ENCODE measurements at regions not wholly inside any gene's neighbourhood (a gene's known extent, or its start where the extent isn't known, plus 50 kb on each side); places are given as distances from the start of the nearest gene placed in this dataset.
"Not testable (repeated sequence)": the region's sequence is repeated elsewhere in the genome, so short reads cannot be mapped to it uniquely, and the experiment has no call there.

DNA sequence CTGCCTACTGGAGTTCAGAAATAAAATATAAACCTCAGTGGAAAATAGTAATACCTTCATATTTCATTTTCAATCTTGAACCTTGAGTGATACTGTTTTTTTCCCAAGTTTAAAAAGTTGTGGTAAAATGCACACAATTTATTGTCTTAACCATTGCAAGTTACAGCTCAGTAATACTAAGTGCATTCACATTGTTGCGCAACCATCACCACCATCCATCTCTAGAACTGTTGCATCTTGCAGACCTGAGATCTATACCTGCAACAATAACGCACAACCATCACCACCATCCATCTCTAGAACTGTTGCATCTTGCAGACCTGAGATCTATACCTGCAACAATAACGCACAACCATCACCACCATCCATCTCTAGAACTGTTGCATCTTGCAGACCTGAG is 162.6 kb upstream of the PLGLB1 start:
- TF ChIP-seq, protein P1, sequence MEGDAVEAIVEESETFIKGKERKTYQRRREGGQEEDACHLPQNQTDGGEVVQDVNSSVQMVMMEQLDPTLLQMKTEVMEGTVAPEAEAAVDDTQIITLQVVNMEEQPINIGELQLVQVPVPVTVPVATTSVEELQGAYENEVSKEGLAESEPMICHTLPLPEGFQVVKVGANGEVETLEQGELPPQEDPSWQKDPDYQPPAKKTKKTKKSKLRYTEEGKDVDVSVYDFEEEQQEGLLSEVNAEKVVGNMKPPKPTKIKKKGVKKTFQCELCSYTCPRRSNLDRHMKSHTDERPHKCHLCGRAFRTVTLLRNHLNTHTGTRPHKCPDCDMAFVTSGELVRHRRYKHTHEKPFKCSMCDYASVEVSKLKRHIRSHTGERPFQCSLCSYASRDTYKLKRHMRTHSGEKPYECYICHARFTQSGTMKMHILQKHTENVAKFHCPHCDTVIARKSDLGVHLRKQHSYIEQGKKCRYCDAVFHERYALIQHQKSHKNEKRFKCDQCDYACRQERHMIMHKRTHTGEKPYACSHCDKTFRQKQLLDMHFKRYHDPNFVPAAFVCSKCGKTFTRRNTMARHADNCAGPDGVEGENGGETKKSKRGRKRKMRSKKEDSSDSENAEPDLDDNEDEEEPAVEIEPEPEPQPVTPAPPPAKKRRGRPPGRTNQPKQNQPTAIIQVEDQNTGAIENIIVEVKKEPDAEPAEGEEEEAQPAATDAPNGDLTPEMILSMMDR (IDR thresholded peaks at IDR 0.05; ENCODE audit: extremely low read depth in 1 of 2, insufficient read depth in 1 of 2, low read depth in 1 of 2, low read length in 2 of 2): not testable (repeated sequence)
- TF ChIP-seq, protein P2, sequence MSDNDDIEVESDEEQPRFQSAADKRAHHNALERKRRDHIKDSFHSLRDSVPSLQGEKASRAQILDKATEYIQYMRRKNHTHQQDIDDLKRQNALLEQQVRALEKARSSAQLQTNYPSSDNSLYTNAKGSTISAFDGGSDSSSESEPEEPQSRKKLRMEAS (IDR thresholded peaks at IDR 0.05; ENCODE audit: insufficient read depth, insufficient read length): not testable (repeated sequence)
- TF ChIP-seq FOS (IDR thresholded peaks at IDR 0.05; ENCODE audit: borderline replicate concordance, insufficient read depth, low read length); EZH2 (IDR thresholded peaks at IDR 0.05; ENCODE audit: borderline replicate concordance, low read depth, low read length, severe bottlenecking); POLR2AphosphoS5 (IDR thresholded peaks at IDR 0.05; ENCODE audit: insufficient read depth, low read depth, low read length); POLR2A (IDR thresholded peaks at IDR 0.05; ENCODE audit: low read depth, low read length); MYC (IDR thresholded peaks at IDR 0.05; ENCODE audit: low read depth, low read length); JUN (IDR thresholded peaks at IDR 0.05; ENCODE audit: borderline replicate concordance, insufficient read depth, insufficient read length, low read depth); GATA2 (IDR thresholded peaks at IDR 0.05; ENCODE audit: insufficient read depth, insufficient read length, low read depth, low read length): not testable (repeated sequence)
